ENCODE measurements at regions not wholly inside any gene's neighbourhood (a gene's known extent, or its start where the extent isn't known, plus 50 kb on each side); places are given as distances from the start of the nearest gene placed in this dataset.

- DNase-seq (ENCODE audit: low read depth): no peak
- no peak for TF ChIP-seq CTCF (IDR thresholded peaks at IDR 0.05; ENCODE audit: control insufficient read depth, insufficient read depth, low read depth, low read length, missing control alignments)
- no peak overlapping the region for H3K4me3 ChIP-seq (ENCODE audit: control insufficient read depth, low read depth, low read length)
Measured at GRCh38 chr16:26905336-26905735, 161.4 kb upstream of the C16orf82 start.

GRCh38 chr16:26909623-26910022 lies 157.1 kb upstream of the C16orf82 start:
- H3K4me3 ChIP-seq (ENCODE audit: control insufficient read depth, low read depth, low read length): no peak overlapping the region
- DNase-seq (ENCODE audit: low read depth): no peak
- no peak for TF ChIP-seq CTCF (IDR thresholded peaks at IDR 0.05; ENCODE audit: control insufficient read depth, insufficient read depth, low read depth, low read length, missing control alignments)

- H3K4me3 ChIP-seq (ENCODE audit: control insufficient read depth, low read depth, low read length): no peak overlapping the region
- no peak for DNase-seq (ENCODE audit: low read depth)
- no peak for TF ChIP-seq CTCF (IDR thresholded peaks at IDR 0.05; ENCODE audit: control insufficient read depth, insufficient read depth, low read depth, low read length, missing control alignments)
Measured at GRCh38 chr16:26911436-26911835, 155.3 kb upstream of the C16orf82 start.

GRCh38 chr16:26913851-26914250 lies 152.9 kb upstream of the C16orf82 start:
- DNase-seq (ENCODE audit: low read depth): no peak
- TF ChIP-seq CTCF (IDR thresholded peaks at IDR 0.05; ENCODE audit: control insufficient read depth, insufficient read depth, low read depth, low read length, missing control alignments): no peak

GRCh38 chr16:26930786-26931581 lies 135.7 kb upstream of the C16orf82 start:
- no peak overlapping the region for H3K4me3 ChIP-seq (ENCODE audit: control insufficient read depth, low read depth, low read length)
- DNase-seq (ENCODE audit: low read depth): no peak
- no peak for TF ChIP-seq CTCF (IDR thresholded peaks at IDR 0.05; ENCODE audit: control insufficient read depth, insufficient read depth, low read depth, low read length, missing control alignments)

More at GRCh38 chr16:26913851-26914250, 152.9 kb upstream of the C16orf82 start:
- no peak overlapping the region for H3K4me3 ChIP-seq (ENCODE audit: control insufficient read depth, low read depth, low read length)

GRCh38 chr16:26950636-26951035 lies 116.1 kb upstream of the C16orf82 start:
- no peak for TF ChIP-seq CTCF (IDR thresholded peaks at IDR 0.05; ENCODE audit: control insufficient read depth, insufficient read depth, low read depth, low read length, missing control alignments)

More at GRCh38 chr16:26950636-26951035, 116.1 kb upstream of the C16orf82 start:
- no peak for DNase-seq (ENCODE audit: low read depth)
- H3K4me3 ChIP-seq (ENCODE audit: control insufficient read depth, low read depth, low read length): no peak overlapping the region

Measured in AG09309 (cell line).